Ectodermal cell (in vitro differentiated cells): ENCODE measurements at regions not wholly inside any gene's neighbourhood (a gene's known extent, or its start where the extent isn't known, plus 50 kb on each side); places are given as distances from the start of the nearest gene placed in this dataset.

Experiments
- H3K27ac ChIP-seq: 2 replicates; pipeline ENCODE4 v1.7.0; 2013; ENCODE audit warnings: mild to moderate bottlenecking, low read depth, low read length; ENCODE audit not compliant: insufficient read depth, poor library complexity, severe bottlenecking
- H3K27me3 ChIP-seq: 2 replicates; pipeline ENCODE4 v1.7.0; 2013; ENCODE audit warnings: mild to moderate bottlenecking, low read length; ENCODE audit not compliant: insufficient read depth, control insufficient read depth, poor library complexity, severe bottlenecking
- H3K36me3 ChIP-seq: one replicate; pipeline ENCODE4 v1.7.0; 2013; ENCODE audit warnings: low read length; ENCODE audit not compliant: control insufficient read depth, insufficient read depth
- H3K4me1 ChIP-seq: one replicate; pipeline ENCODE4 v1.7.0; 2013; ENCODE audit warnings: low read length; ENCODE audit not compliant: control insufficient read depth, insufficient read depth
- H3K4me3 ChIP-seq: 2 replicates; pipeline ENCODE4 v1.7.0; 2013; ENCODE audit warnings: low read depth, low read length, control low read depth; ENCODE audit not compliant: insufficient read depth
- H3K9me3 ChIP-seq: 2 replicates; pipeline ENCODE4 v1.7.0; 2013; ENCODE audit warnings: mild to moderate bottlenecking, low read length, moderate library complexity; ENCODE audit not compliant: control insufficient read depth
- WGBS, 2 experiments: methylation state at CpG; one replicate each; pipeline ENCODE4 v1.1.7; 2013; ENCODE audit warnings: missing lambda C conversion rate in 2 of 2; 5-methylcytosine and 5-hydroxymethylcytosine counted together

- H3K27ac ChIP-seq, result no peak overlapping the region
- H3K36me3 ChIP-seq, result no peaks in the 10 kb centered on the region
- no peaks in the 10 kb centered on the region for H3K4me1 ChIP-seq
- 88 to 91% methylated on average over 3 of the region's 3 CpGs for WGBS, 2 experiments
- H3K9me3 ChIP-seq, result no peaks in the 10 kb centered on the region
- no peaks in the 10 kb centered on the region for H3K27me3 ChIP-seq
- no peak overlapping the region for H3K4me3 ChIP-seq
These were observed 1370.4 kb upstream of the PRMT6 start for GRCh38 chr1:105686026-105686425.

- H3K27me3 ChIP-seq, result no peaks in the 10 kb centered on the region
- WGBS, 2 experiments, result 92 to 95% methylated on average over 15 of the region's 15 CpGs
- H3K4me3 ChIP-seq, result no peak overlapping the region
- H3K36me3 ChIP-seq, result no peaks in the 10 kb centered on the region
- no peaks in the 10 kb centered on the region for H3K9me3 ChIP-seq
- no peak overlapping the region for H3K27ac ChIP-seq
- no peaks in the 10 kb centered on the region for H3K4me1 ChIP-seq
These were observed 1369.4 kb upstream of the PRMT6 start for GRCh38 chr1:105686874-105687690.

- WGBS, 2 experiments, result 94 to 100% methylated on average over 2 of the region's 2 CpGs
These were observed 1355.8 kb upstream of the PRMT6 start for GRCh38 chr1:105700723-105701122.

GRCh38 chr1:105724286-105724685 is 1332.2 kb upstream of the PRMT6 start:
- Histone ChIP-seq H3K4me1 (no peaks in the 10 kb centered on the region), H3K4me3 (no peak overlapping the region), H3K9me3 (no peaks in the 10 kb centered on the region), H3K27ac (no peak overlapping the region), H3K36me3 (no peaks in the 10 kb centered on the region), H3K27me3 (no peaks in the 10 kb centered on the region)
- WGBS, 2 experiments, result 88% methylated on average over 1 of the region's 1 CpG; no CpG with 5 or more reads in 1 of the 2 experiments

More at GRCh38 chr1:105700723-105701122, 1355.8 kb upstream of the PRMT6 start:
- Histone ChIP-seq H3K9me3 (no peaks in the 10 kb centered on the region), H3K4me3 (no peak overlapping the region), H3K36me3 (no peaks in the 10 kb centered on the region), H3K4me1 (no peaks in the 10 kb centered on the region), H3K27me3 (no peaks in the 10 kb centered on the region), H3K27ac (no peak overlapping the region)

- no peak overlapping the region for H3K4me3 ChIP-seq
- no peak overlapping the region for H3K27ac ChIP-seq
- no peaks in the 10 kb centered on the region for H3K27me3 ChIP-seq
- no peaks in the 10 kb centered on the region for H3K4me1 ChIP-seq
- H3K36me3 ChIP-seq, result no peaks in the 10 kb centered on the region
- 92 to 95% methylated on average over 2 to 3 of the region's 3 CpGs for WGBS, 2 experiments
- H3K9me3 ChIP-seq, result no peaks in the 10 kb centered on the region
These were observed 1325.8 kb upstream of the PRMT6 start for GRCh38 chr1:105730701-105731100.

GRCh38 chr1:105736349-105736748 is 1320.1 kb upstream of the PRMT6 start:
- Histone ChIP-seq H3K4me1 (no peaks in the 10 kb centered on the region), H3K27ac (no peak overlapping the region), H3K27me3 (no peaks in the 10 kb centered on the region), H3K4me3 (no peak overlapping the region), H3K9me3 (no peaks in the 10 kb centered on the region), H3K36me3 (no peaks in the 10 kb centered on the region)
- 80 to 92% methylated on average over 1 to 2 of the region's 3 CpGs for WGBS, 2 experiments

GRCh38 chr1:105779727-105780126 is 1276.7 kb upstream of the PRMT6 start:
- 94 to 96% methylated on average over 4 of the region's 4 CpGs for WGBS, 2 experiments
- Histone ChIP-seq H3K4me1 (no peaks in the 10 kb centered on the region), H3K36me3 (no peaks in the 10 kb centered on the region), H3K27me3 (no peaks in the 10 kb centered on the region), H3K9me3 (no peaks in the 10 kb centered on the region), H3K27ac (no peak overlapping the region), H3K4me3 (no peak overlapping the region)

- 100% methylated on average over 1 to 2 of the region's 2 CpGs for WGBS, 2 experiments
- no peaks in the 10 kb centered on the region for H3K9me3 ChIP-seq
- H3K36me3 ChIP-seq, result no peaks in the 10 kb centered on the region
- no peaks in the 10 kb centered on the region for H3K27me3 ChIP-seq
- H3K27ac ChIP-seq, result no peak overlapping the region
- no peak overlapping the region for H3K4me3 ChIP-seq
- H3K4me1 ChIP-seq, result no peaks in the 10 kb centered on the region
These were observed 1271.5 kb upstream of the PRMT6 start for GRCh38 chr1:105785021-105785420.

GRCh38 chr1:105793536-105794146 is 1262.8 kb upstream of the PRMT6 start:
- Histone ChIP-seq H3K4me1 (no peaks in the 10 kb centered on the region), H3K9me3 (no peaks in the 10 kb centered on the region), H3K4me3 (no peak overlapping the region), H3K27me3 (no peaks in the 10 kb centered on the region), H3K27ac (no peak overlapping the region), H3K36me3 (no peaks in the 10 kb centered on the region)
- 100% methylated on average over 1 of the region's 1 CpG for WGBS, 2 experiments

GRCh38 chr1:105795741-105796140 is 1260.7 kb upstream of the PRMT6 start:
- no peaks in the 10 kb centered on the region for H3K36me3 ChIP-seq
- 95 to 96% methylated on average over 32 of the region's 32 CpGs for WGBS, 2 experiments
- no peaks in the 10 kb centered on the region for H3K4me1 ChIP-seq
- H3K9me3 ChIP-seq, result no peaks in the 10 kb centered on the region
- H3K27me3 ChIP-seq, result no peaks in the 10 kb centered on the region
- H3K4me3 ChIP-seq, result no peak overlapping the region
- H3K27ac ChIP-seq, result no peak overlapping the region
